ENCODE measurements at regions not wholly inside any gene's neighbourhood (a gene's known extent, or its start where the extent isn't known, plus 50 kb on each side); places are given as distances from the start of the nearest gene placed in this dataset.

DNA sequence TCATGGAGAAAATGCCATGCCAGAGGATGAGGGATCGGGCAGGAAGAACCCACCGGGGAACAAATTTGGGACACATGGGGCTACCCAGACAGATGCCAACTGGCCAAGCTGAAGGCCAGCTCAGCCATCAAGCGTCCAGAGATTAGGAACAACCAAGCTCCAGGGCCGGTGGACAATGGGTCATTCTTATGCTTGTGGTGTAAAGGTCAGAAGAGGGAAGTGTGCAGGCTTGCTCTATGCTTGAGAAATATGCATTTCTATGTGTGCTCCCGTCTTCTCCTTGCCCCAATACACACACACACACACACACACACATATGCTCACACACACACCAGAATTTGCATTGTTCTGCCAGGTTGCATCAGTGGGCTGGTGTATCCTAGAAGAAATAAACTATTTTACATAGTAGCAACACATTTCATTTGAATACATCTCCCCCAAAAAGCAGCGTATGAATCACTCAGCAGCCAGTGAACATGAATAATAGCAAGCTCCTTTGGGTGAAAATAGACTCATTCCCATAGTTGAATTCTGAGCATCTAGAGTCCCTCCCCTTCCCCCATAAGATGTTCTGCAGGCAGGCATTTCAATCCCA, 201.9 kb upstream of the PPARGC1A start:
- DNase-seq = no peak

GRCh38 chr4:24089851-24090534, 200.1 kb upstream of the PPARGC1A start:
- DNase-seq = no peak

- DNase-seq = no peak
Measured at GRCh38 chr4:24080871-24081270, 191.0 kb upstream of the PPARGC1A start.

GRCh38 chr4:24078347-24078962, 188.6 kb upstream of the PPARGC1A start:
- no peak for DNase-seq

DNA sequence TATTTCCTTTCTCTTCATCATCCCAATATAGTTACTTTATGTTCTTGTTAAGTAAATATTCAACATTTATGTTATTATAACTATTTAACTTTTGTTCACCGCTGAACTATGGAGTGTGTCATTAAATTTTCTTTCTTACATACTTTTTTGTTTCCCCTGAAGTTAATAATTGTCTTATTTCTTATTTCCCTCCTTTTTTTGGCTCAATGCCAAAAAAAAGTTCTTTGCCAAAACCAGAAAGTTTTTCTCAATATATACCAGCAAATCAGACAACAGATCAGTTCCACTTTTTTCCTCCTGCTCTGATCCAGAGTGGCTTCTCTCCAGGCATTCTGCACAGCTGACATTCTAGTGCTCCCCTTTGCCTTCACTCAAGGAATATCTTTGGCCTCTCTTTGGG, 187.0 kb upstream of the PPARGC1A start:
- DNase-seq = no peak

GRCh38 chr4:24073948-24074347, 184.1 kb upstream of the PPARGC1A start:
- DNase-seq = no peak

DNA sequence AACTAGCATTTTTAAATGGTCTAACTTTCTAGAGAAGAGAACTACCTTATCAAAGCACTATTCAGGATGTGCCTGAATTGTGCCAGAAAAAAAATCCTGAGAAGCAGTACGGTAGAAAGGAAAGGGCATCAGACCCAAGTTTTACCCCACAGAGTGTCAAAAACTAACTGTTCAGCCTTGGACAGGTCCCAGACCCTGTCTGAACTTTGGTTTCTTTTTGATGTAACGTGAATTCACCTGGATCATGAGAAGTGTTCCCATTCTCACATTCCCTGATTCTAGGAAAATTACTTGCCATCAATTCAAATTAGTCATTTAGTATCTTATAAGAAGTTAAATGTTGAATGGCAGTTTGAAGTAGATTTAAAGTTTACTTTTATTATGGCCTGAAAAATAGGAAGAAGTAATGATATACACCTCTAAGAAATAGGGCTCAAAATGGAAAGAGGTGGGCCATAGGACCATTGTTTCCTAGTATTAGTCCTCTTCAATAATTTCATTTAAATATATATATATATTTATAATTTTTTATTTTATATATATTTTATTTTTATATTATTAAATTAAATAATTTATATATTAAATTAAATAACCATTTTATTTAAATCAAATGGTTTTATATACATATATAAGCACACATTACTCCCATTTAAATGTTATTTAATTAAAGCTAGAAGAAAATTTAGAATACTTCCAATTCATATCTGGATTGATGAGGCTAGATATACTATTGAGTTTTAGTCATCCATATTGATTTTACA, 181.9 kb upstream of the PPARGC1A start:
- no peak for DNase-seq

DNA sequence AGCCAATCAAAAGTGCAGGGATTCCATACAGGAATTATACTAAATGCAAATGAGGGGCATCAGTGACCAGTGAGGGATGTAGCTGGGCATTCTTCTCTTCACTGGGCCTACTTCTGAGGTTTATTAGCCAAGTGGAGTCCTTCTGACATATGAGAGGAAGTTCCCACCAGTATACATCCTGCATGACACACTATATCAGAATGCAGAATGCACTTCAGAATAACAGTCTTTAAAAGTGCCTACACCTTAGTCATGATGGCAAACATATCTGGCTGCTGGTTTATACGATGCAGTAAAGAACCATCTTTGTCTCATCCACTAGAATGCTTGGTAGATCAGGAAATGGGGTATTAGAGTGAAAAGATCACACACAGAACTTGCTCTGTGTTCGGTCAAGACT, 180.3 kb upstream of the PPARGC1A start:
- no peak for DNase-seq

DNA sequence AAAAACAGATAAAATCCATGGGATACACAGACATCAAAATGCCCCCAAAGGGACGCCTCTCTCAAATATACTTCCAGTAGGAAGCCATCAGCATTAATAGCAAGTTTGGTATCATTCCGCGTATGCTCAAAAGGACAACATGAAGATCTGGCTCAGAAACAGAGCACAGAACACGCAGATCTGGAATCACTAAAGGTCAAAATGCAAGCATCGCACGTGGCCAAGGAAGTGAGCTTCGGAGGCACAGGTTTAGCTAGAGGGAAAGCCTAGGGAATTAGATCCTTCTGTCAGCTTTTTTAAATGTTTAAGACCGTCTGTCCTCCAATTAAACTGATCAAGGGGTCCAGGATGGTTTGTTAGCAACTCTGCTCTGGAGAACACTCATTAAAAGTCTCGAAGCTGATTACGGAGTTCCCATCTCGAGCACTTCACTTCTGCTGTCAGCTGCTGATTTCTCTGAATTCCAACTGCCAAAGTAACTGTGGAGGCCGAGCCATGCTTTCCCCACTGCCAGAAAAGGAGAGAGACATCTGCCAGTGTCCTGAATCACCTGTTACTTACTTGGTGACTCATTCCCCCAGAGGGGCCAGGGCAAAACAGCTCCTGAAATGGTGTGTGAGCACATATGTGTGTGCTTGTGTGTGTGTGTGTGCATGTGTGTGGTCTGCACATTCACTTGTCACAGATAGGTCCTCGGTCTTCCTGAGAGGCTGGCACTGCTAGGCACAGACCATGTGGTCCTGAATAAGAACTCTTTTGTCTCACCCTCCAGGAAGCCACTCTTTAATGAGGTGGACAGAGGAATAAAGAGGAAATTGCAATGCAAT, 177.7 kb upstream of the PPARGC1A start:
- no peak for DNase-seq

DNA sequence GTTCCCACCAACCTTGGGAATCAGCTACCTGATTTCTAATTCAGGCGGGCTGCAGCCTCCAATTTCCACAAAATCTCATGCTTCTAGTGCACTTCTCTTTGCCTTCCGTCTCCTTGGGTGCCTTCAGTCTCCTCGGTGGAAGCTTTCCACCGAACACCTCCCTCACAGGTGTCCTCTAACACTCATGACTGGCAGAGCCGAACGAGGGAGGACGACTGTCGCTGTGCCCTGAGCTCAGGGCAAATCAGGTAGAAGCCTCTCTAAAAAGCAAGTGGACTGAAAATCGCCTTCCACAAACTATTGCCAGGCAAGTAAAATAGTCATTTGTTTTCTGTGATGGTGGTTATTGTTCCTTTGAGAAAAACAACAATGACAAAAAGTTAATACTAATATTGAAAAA, 176.1 kb upstream of the PPARGC1A start:
- DNase-seq = no peak

DNA sequence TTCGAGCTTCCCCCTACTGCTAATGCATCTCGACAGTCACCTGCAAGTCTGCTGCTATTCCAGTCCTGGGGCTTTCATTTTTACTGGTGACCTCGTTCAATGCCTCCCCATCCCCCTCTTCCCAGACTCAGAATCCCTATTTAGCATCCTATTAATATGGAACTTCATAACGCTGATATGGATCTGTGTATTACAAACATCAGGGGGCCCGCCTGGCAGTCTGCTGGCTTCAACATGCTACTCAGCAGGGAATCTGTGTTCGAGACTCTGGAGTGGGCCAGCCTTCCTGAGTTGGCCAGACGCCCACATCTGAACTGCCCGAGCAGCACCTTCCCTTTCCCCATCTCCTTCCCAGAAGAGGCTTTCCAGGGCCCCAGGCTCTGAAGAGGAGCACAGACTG, 173.9 kb upstream of the PPARGC1A start:
- no peak for DNase-seq

GRCh38 chr4:24060932-24061331, 171.1 kb upstream of the PPARGC1A start:
- DNase-seq = no peak

DNA sequence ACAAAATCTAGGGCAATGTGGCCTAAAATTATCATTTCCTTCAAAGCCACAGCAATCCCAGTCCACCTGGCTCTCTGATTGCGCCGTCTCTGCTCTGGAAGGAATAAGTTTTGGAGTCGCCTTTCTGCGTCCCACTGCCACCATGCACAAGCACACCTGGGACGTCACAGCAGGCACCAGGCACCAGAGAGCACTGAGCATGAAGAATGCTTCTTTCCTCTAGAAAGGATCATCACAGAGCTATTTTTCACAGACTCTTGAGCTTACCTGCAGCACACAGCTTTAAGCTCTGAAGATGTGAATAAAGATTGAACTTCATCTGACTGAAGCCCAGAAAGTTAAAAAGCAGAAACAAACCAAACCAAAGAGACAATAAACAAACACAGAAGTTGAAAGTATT, 170.0 kb upstream of the PPARGC1A start:
- no peak for DNase-seq

GRCh38 chr4:24057915-24058559, 168.2 kb upstream of the PPARGC1A start:
- no peak for DNase-seq

DNA sequence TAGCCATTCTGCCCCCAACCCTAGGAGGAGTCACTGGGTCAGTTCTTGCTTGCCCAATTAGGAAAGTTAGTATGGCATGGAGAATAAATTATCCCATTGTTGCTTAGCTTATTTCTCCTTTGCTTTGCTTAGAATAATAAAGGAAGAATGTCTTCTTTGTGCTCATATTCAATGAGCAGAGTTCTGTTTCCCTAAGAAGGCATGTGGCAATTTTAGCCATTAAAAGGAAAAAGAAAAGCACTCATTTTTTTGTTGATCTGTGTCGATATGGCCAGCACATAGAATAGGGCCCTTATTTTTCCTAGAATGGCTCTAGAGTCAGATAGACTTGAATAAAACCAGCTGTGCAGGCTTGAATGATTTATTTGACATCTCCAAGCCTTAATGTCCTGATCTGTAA, 166.4 kb upstream of the PPARGC1A start:
- no peak for DNase-seq

DNA sequence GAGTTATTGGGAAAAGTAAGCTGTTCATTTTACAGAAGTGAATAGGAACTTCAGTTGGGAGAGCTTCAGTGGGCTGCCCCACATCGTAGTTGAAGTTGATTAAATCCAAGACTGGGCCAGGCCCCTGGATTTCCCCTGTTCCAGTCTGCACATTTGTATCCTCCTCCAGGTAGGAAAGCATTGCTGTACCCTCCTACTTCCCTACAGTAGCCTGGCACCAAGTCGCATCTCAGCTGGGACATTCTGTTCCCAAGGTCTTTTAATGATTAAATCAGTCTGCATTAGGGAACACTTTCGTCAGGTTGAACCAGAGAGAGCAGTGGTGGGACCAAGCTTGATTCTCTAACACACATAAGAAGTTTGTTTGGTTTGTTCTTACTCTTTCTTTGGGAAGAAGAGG, 165.8 kb upstream of the PPARGC1A start:
- no peak for DNase-seq

- no peak for DNase-seq
Measured at GRCh38 chr4:24054910-24055309, 165.1 kb upstream of the PPARGC1A start.

DNA sequence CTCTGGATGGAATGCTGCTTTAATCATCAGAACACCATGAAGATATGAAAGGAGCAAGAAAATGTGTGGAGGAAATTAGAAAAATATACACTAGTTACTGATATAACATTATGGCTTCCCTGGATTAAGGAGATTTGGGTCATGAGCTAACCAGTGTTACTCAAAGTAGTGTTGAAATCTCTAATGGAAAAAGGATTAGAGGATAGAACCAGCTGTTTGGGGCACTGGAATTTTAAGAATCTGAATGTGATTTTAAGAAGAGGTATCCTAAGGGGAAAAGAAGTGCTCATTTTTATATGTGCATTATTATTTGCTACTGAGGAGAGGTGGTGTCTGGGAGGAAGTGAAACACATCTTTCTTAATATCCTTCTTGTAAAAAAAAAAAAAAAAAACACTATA, 164.1 kb upstream of the PPARGC1A start:
- no peak for DNase-seq

- no peak for DNase-seq
Measured at GRCh38 chr4:24044610-24045589, 155.1 kb upstream of the PPARGC1A start.

DNA sequence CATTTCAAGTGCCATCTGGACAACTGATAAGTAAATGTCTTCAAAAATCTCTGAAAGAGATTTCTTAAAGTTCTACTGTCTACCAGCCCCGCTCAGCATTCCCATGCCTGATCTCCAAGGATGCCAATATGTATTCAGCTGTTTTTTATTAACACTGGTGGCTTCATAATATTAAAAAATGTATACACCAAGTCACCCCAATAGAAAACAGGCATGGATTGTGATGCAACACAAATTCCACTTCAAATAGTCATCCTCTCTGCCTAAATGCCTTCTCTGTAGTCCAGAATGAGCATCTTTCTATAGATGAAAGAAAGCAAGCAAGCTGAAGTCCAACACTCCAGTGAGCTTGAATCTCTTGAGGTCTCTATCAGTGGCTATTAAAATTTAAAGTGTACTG, 152.2 kb upstream of the PPARGC1A start:
- no peak for DNase-seq

DNA sequence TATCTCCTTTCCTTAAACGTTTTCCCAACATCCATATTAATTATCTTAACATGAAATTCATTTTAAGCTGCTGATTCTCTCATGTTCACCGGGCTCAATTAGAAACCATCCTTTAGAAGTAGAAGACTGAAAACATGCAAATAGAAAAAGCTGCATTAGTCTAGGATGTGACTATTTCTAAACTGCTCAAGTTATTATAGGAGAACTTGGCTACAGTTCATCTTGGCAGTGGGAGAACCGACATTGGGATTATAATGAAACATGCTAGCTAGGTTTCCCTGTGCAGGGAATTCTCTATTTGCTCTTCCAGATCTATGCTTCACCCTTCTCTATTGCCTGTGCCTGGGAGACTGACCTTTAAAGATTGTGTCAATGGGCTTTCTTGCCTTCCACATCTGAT, 151.0 kb upstream of the PPARGC1A start:
- DNase-seq = no peak
